ENCODE measurements at regions not wholly inside any gene's neighbourhood (a gene's known extent, or its start where the extent isn't known, plus 50 kb on each side); places are given as distances from the start of the nearest gene placed in this dataset.

- TF ChIP-seq, protein P1, sequence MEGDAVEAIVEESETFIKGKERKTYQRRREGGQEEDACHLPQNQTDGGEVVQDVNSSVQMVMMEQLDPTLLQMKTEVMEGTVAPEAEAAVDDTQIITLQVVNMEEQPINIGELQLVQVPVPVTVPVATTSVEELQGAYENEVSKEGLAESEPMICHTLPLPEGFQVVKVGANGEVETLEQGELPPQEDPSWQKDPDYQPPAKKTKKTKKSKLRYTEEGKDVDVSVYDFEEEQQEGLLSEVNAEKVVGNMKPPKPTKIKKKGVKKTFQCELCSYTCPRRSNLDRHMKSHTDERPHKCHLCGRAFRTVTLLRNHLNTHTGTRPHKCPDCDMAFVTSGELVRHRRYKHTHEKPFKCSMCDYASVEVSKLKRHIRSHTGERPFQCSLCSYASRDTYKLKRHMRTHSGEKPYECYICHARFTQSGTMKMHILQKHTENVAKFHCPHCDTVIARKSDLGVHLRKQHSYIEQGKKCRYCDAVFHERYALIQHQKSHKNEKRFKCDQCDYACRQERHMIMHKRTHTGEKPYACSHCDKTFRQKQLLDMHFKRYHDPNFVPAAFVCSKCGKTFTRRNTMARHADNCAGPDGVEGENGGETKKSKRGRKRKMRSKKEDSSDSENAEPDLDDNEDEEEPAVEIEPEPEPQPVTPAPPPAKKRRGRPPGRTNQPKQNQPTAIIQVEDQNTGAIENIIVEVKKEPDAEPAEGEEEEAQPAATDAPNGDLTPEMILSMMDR (IDR thresholded peaks at IDR 0.05) = no peak
- TF ChIP-seq POLR2A (IDR thresholded peaks at IDR 0.05) = no peak
Measured at GRCh38 chr20:52536841-52537400, 345.3 kb upstream of the ZFP64 start.
